CD1c-positive myeloid dendritic cell (primary cell): ENCODE measurements at regions not wholly inside any gene's neighbourhood (a gene's known extent, or its start where the extent isn't known, plus 50 kb on each side); places are given as distances from the start of the nearest gene placed in this dataset.
"Not testable (repeated sequence)": the region's sequence is repeated elsewhere in the genome, so short reads cannot be mapped to it uniquely, and the experiment has no call there.

ENCODE experiments used
- DNase-seq: peaks from one replicate; pipeline ENCODE4 v3.0.0-alpha.2; 2016; ENCODE audit errors: extremely low spot score

DNA sequence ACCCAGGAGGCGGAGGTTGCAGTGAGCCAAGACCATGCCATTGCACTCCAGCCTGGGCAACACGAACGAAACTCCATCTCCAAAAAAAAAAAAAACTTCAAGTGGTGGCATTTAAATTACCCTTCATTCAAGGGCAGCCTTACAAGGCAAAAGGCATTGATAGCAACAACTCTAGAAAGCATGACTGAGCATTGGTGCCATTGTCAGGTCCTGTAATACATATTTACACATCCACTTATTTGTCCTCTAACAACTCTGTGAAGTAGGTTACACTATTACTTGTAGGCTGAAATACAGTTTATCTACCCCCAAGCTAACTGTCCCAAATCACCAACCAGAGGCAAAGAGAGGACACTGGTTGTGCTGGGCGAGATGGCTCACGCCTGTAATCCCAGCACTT lies 52.7 kb upstream of the LARP1 start:
- no peak for DNase-seq

DNA sequence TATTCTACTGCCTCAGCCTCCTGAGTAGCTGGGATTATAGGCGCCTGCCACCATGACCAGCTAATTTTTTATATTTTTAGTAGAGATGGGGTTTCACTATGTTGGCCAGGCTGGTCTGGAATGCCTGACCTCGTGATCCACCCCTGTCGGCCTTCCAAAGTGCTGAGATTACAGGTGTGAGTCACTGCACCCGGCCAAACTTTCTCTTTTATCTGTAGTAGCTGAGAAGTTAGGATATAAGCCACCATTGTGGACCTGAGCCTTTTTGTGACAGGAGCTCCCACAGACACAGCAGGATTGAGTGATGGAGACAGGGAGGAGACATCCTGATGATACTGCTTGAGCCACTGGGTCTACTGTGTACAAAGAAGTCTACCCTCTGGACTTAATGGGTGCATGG lies 53.5 kb upstream of the LARP1 start:
- not testable (repeated sequence) for DNase-seq

DNA sequence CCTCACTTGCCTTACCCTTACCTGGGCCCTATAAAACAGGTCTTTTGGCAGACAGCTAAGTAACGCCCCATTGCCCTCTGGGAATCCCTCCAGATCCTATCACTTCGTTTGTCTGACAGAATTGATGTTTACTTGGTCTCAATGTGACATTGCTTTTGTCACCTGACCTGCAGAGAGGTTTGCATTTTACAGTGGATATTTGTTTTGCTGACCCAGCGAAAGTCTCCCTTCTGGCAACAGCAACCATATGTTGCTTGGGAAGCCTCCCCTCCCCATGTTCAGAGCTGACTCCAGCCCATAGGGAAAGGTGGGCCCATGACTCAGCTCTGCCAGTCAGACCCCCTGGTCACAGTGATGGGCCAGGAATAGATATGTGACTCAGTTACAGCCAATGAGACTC lies 54.0 kb upstream of the LARP1 start:
- no peak for DNase-seq

DNA sequence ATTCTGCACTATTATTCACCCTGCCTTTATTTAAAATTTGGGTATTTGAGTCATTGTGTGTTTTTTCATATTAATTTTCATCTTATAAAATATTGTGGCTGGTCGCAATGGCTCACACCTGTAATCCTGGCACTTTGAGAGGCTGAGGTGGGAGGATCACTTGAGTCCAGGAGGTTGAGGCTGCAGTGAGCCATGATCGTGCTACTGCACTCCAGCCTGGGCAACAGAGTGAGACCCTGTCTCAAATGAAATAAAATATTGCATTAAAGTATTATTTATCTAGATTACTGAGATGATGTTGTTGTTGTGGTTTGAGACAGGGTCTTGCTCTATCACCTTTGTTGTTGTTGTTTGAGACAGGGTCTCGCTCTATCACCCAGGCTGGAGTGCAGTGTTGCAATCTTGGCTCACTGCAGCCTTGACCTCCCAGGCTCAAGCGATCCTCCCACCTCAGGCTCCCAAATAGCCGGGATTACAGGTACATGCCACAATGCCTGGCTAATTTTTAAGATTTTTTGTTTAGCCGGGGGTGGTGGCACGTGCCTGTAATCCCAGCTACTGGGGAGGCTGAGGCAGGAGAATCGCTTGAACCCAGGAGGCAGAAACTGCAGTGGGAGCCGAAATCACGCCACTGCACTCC lies 54.8 kb upstream of the LARP1 start:
- not testable (repeated sequence) for DNase-seq

DNA sequence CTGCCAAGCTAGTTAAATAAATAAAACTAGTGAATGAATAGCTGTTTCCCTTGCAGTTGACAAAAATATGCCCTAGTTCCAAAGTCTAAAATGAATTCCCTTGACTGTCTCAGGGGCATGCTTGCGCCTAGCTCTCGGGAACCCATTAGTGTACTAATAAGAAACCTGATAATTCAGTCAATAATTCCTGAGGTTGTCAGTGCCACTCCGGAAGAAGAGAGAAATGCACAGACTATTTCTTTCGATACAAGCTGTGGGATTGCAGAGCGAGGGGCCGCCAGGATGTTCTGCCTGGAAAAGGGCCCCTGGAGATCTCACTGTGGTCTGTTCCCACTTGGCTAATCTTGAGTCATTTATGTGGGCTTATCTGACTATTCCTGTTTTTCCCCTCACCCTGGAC lies 56.4 kb upstream of the LARP1 start:
- no peak for DNase-seq

DNA sequence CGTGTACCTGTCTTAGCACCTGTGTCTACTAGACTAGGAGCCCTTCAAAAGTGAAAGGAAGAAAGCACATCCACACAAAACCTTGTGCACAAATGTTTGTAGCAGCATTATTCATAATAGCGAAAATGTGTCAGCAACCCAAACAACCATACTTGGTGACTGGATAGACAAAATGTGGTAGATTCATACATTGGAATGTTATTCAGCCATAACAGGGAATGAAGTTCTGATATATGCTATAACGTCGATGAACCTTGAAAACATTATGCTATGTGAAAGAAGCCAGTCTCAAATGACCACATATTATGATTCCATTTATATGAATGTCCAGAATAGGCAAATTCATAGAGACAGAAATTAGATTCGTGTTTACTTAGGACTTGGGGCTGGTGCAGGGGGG lies 57.8 kb upstream of the LARP1 start:
- no peak for DNase-seq

DNA sequence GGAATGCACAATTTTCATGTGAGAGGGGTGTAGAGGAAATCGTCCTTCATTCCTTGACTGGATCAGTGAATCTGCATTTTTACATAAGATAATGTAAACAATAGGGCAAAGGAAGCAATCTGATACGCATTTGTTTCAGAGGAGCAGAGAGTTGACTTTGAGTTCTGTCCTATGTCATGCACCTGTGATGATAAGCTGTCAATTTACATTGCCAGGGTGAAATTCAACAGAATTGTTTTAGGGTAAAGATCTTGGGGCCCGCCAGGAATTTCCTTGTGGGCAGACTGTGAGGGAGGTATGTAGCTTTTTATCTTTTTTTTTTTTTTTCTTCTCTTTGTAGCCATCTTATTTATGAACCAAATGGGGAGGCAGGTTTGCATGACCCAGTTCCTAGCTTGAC lies 58.3 kb upstream of the LARP1 start:
- no peak for DNase-seq

DNA sequence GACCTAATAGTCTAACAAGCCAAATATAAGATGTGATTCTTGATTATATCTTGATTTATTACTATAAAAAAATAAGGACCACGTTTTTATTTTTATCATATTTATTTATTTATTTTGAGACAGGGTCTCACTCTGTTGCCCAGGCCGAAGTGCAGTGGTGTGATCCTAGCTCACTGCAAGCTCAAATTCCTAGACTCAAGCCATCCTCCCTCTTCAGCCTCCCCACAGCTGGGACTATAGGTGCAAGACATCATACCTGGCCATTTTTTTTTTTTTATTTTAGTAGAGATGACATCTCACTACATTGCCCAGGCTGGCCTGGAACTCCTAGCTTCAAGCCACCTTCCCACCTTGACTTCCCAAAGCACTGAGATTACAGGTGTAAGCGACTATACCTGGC lies 61.0 kb upstream of the LARP1 start:
- DNase-seq: no peak

DNA sequence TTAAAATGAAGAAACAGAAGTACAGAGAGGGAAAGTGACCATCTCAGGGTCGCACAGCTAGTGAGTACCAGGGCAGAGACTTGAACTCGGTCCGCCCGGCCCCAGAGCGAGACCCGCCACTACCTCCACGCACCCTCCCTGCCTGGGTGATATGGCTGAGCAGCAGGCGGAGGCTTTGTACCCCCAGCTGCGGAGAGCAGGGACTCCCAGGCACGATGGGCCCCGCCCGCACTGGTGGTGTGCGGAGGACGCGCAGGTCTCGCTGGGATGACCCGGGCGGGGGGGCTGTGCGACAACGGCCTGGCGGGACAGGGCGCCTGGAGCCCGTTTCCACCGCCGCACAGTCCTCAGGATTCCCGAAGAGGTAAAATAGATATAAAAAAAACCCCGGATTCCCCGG lies 64.7 kb upstream of the LARP1 start:
- DNase-seq: no peak

DNA sequence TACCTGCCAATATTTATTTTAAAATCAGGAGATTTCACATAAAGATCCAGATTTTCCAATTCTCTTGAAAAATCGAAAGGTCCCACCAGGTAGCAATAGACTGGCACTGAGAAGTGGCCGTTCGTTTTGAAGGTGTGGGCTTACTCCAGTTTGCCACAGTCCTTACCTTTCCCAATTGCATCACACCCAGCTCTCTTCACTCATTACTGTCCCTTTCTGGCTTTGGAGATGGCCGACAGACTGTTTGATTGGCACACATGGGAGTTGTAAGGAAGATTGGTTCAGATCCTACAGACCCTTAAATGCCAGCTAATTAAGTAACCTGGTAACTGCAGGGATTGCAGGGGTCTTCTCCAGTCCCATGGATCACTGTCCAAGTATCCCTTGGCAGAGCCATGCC lies 68.7 kb upstream of the LARP1 start:
- no peak for DNase-seq

DNA sequence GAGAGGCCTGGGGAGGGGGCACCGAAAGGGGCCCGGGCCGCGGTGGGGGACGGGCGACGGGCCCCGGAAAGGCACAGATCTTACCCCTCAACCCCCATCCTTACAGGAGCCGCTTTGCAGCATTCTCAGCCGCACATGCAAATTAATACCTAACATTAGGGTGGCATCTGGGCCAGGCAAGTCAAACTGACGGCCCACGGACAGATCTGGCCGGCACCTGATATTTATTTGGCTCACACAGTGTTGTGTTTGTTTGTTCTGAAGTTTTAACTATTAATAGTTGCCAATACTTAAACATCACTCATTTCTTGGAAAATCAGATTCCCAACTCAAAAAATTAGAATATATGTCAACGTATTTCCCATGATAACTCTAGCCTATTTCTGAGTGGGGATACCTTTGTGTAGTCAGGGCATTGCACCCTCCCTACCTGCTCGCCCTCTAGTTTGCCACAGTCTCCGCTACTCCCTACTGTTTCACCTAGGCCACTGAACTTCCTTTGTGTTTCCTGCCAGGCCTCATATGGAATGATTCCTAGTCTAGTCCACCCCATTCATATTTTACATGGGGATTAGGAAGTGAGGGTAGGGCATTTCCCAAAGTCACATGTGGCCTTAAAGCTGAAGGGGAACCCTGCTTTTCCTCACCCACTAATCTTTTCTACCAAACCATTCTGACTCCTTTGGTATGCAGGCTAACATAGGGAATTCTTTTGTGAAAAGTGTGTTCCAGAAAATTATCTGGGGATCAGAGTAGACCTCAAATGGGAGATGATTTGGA lies 71.9 kb upstream of the LARP1 start:
- DNase-seq: peak; percentile 21

DNA sequence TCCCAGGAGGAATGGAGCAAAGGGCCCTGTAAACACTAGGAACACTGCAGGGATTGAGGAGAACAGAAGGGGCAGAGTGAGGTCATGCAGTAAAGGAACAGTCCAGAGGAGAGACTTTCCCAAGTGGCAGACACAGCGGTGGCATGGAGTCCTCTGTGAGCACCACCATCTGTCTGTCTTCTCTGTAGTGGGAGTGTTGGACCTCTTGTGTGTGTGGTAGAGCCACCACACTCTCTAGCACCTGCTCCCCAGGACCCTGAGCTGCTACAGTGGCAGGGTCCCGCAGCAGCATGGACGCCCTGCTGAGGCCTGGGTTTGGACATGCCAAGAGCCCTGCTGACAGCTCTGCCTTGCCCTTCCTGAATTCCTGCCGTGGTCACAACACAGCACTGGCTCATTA lies 75.7 kb upstream of the LARP1 start:
- DNase-seq: no peak

DNA sequence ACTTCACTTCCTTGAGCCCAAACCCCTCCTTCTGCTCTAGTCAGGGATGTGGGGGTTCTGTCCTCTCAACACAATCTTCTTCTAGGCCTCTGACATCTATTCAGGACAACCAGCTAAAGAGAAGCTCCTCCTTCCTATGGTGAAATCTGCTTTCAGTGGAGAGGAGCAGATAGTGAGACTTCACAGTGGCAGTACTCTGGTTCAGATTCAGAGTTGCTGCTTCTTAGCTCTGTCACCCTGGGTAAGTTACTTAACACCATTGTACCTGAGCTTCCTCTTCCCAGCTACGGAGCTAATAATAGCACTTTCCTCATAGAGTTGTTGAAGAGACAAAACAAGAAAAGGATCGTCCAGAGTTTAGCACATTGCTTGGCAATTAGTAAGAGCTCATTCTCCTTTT lies 77.3 kb upstream of the LARP1 start:
- DNase-seq: no peak

DNA sequence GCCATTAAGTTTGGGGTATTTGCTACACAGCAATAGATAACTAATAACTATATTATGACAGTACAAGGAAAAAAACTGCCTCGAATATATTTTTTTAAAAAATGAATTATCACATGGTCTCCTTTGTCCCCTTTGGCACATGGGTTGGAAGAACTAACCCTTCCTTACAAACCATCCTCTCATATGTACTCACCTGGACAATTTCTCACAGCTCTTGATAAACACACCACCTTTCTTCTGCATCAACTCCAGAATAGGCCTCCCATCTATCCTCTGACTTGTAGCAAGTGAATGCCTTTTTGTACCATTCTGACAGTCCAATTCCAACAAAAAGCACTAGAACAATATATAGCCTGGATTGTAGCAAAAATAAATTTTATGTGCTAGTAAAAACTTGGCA lies 78.7 kb upstream of the LARP1 start:
- DNase-seq: no peak

DNA sequence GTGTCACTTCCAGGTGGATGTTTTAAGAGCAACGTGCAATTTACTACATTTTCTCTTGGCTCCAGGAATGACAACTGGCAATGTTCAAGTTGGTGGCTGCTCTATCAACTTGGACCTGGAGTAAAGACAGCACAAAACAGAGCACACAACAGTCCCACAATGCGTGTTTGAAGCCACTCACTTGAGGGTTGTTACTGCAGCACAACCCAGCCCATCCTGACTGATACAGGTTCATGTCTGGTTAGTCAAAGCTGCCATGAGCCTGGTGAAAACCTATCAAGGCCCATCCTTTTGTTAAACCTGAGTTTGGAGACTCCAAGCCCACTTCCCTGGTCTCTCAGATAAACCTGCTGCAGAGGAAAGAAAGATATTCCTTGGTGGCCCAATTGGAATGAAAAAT lies 81.1 kb upstream of the LARP1 start:
- no peak for DNase-seq

DNA sequence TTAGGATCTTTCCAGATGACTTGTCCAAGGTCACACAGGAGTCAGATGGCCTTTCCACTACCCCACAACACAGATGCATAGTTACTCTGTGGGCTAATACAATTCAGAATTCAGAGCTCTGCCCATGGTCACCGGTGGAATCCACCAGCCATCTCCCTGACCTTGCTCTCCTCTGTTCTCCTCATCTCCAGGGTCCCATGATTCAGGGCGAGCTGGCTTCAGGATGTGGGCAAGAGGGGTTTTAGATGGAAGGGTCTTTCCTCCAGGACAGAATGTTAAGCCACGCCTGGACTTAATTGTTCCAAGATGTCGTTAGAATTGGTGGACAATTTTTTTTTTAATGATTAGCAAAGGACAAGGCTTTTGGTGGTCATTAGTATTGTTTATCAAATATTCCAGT lies 81.7 kb upstream of the LARP1 start:
- DNase-seq: no peak

DNA sequence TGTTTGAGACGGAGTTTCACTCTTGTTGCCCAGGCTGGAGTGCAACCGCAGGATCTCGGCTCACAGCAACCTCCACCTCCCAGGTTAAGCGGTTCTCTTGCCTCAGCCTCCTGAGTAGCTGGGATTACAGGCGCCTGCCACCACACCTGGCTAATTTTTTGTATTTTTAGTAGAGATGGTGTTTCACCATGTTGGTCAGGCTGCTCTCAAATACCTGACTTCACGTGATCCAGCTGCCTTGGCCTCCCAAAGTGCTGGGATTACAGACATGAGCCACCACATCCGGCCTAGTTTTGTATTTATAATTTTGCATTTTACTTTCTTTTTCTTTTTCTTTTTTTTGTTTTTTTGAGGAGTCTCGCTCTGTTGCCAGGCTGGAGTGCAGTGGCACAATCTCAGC lies 85.3 kb upstream of the LARP1 start:
- DNase-seq: not testable (repeated sequence)

DNA sequence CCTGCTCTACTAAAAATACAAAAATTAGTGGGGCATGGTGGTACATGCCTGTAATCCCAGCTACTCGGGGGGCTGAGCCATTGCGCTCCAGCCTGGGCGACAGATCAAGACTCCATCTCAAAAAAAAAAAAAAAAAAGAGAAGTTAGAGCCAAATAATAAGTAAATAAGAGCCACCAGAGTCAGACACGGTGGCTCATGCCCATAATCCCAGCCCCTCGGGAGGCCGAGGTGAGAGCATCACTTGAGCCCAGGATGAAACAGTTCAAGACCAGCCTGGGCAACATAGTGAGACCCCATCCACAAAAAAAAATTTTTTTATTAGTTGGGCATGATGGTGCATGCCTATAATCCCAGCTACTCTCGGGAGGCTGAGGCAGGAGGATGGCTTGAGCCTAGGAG lies 85.8 kb upstream of the LARP1 start:
- no peak for DNase-seq

DNA sequence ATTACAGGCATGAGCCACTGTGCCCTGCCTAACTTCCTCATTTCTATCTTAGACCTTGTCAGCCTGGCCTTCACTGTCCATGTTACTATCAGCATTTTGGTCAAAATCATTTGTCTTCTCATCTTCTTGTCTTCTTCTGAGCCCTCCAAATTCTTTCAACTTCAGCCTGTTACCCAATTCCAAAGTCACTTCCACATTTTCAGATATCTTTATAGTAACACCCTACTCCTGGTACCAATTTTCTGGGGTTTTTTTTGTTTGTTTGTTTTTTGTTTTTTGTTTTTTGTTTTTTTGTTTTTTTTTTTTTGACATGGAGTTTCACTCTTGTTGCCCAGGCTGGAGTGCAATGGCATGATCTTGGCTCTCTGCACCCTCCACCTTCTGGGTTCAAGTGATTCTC lies 90.3 kb upstream of the LARP1 start:
- no peak for DNase-seq

DNA sequence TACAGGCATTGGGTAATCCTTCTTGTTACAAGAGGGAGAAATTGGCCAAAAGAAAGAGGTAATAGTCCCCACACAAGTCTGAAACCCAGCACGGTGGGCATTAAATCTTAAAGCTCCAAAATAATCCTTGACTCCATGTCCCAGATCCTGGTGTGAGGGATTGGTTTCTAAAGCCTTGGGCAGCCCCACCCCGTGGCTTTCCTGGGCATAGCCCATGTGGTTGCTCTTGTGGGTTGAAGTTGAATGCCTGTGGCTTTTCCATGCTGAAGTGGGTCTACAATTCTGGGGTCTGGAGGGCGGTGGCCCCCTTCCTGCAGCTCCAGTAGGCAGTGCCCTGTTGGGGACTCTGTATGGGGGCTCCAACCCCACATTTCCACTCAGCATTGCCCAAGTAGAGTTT lies 91.8 kb upstream of the LARP1 start:
- DNase-seq: no peak

DNA sequence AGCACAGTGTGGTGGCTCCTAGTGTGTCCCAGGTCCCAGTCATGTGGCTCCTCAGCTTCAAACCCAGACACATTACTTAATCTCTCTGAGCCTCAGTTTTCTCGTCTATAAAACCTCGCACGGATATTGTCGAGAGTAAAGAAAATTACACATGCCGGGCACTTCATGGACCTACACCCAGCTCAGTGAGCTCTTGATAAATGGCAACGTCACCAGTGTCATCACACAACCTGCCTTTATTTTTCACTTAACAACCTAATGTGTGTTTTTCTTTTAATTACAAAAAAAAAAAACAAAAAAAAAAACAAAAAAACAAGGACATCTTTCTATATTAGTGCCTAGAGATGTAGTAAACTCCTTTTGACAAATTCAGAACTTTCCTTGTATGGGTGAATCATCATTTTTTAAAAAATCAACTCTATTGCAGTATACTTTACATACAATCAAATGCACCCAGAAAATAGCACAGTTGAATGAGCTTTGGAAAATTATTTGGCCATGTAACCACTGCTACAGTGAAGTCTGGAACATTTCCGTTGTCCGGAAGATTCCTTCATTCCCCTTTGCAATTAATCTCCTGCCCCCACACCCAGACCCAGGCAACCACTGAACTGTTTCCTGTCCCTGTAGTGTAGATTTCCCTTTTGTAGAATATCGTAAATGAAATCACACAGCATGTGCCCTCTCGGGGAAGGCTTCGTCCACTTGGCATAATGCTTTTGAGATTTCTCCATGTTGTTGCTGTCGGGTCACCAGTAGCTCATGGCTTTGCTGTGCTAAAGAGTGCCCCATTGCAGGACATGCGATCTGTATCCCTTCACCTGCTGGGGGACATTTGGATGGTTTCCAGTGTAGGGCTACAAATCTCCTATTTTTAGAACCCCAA lies 100.4 kb upstream of the LARP1 start:
- no peak for DNase-seq

DNA sequence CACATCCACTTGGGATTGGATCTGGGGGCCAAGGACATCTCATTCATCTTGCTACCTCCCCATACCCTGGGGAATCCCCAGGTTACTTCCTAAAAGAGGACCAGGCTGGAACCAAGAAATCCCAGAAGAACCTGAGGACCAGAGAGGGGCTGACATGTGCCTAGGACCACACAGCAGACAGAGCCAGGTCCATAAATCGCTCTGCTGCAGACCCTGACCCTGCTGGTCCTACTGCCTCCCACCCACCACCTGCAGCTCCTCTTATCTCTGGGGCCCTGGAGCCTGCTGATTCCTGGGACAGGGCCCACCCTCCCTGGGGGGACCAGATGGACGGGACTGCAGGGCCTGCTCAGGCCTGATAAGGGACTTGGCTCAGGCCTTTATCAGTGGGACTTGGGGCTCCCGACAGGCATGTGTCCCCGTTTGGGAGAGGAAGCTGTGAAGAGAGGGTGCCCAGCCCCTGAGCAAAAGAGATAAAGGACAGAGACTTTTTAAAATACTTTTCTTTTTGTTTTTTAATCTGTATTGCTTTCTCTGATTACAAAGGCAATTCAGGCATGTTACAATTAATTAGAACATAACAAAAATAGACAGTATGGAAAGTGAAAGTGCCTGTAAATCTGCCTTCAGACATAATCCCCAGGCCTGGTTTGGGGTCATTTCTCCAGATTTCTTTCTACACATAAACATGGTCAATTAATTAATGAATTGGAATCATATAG lies 101.3 kb upstream of the LARP1 start:
- no peak for DNase-seq
